Osteocyte (in vitro differentiated cells): ENCODE measurements at regions not wholly inside any gene's neighbourhood (a gene's known extent, or its start where the extent isn't known, plus 50 kb on each side); places are given as distances from the start of the nearest gene placed in this dataset.

Experiments used
- DNase-seq: peaks from one replicate; pipeline ENCODE4 v3.0.0; 2021; ENCODE audit warnings: mixed read lengths; ENCODE audit not compliant: unreplicated experiment; ENCODE audit errors: extremely low spot score
- H3K27ac Mint-ChIP-seq: one replicate; pipeline ENCODE4 v1.8.0; 2021; ENCODE audit warnings: mild to moderate bottlenecking, mixed read lengths; ENCODE audit not compliant: unreplicated experiment
- H3K27me3 Mint-ChIP-seq: one replicate; pipeline ENCODE4 v1.8.0; 2021; ENCODE audit warnings: mixed read lengths; ENCODE audit not compliant: unreplicated experiment
- H3K36me3 Mint-ChIP-seq: one replicate; pipeline ENCODE4 v1.8.0; 2021; ENCODE audit warnings: mixed read lengths; ENCODE audit not compliant: unreplicated experiment
- H3K4me1 Mint-ChIP-seq: one replicate; pipeline ENCODE4 v1.8.0; 2021; ENCODE audit warnings: mixed read lengths; ENCODE audit not compliant: unreplicated experiment
- H3K4me3 Mint-ChIP-seq: one replicate; pipeline ENCODE4 v1.8.0; 2021; ENCODE audit warnings: mild to moderate bottlenecking, moderate library complexity, mixed read lengths; ENCODE audit not compliant: unreplicated experiment
- H3K9me3 Mint-ChIP-seq: one replicate; pipeline ENCODE4 v1.8.0; 2021; ENCODE audit warnings: mixed read lengths; ENCODE audit not compliant: unreplicated experiment
- TF ChIP-seq, protein P1 (sequence below): fragments of 200-600 bp; sonication (generic); IDR thresholded peaks from 2 replicates; pipeline ENCODE4 v1.5.0; 2021; ENCODE audit warnings: antibody characterized with exemption, mild to moderate bottlenecking, moderate library complexity

DNA sequence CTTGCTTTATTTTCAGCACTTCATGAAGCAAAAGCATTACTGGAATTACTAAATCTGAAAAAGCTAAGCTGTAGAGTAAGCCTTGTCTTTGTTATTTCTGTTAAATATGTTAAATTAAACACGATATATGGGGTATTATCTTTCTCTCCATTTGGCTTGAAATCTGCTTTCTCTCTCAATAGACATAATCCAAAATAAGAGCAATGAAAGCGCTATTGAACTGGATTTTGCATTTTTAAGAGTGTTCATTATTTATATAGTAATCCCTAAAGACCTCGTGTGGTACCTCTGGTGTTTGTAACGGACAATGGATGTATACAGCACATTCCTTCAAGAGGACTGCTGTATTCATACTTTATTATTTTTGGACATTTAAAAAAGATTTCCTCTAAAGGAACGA is 91.5 kb upstream of the KCNE2 start:
- Mint-ChIP-seq H3K4me3 (no peak overlapping the region), H3K27me3 (peaks cover 15% of the 10 kb centered on the region), H3K27ac (no peak overlapping the region), H3K9me3 (peaks cover 3% of the 10 kb centered on the region), H3K4me1 (peaks cover 20% of the 10 kb centered on the region), H3K36me3 (peaks cover 2% of the 10 kb centered on the region)
- DNase-seq: no peak
- TF ChIP-seq, protein P1, sequence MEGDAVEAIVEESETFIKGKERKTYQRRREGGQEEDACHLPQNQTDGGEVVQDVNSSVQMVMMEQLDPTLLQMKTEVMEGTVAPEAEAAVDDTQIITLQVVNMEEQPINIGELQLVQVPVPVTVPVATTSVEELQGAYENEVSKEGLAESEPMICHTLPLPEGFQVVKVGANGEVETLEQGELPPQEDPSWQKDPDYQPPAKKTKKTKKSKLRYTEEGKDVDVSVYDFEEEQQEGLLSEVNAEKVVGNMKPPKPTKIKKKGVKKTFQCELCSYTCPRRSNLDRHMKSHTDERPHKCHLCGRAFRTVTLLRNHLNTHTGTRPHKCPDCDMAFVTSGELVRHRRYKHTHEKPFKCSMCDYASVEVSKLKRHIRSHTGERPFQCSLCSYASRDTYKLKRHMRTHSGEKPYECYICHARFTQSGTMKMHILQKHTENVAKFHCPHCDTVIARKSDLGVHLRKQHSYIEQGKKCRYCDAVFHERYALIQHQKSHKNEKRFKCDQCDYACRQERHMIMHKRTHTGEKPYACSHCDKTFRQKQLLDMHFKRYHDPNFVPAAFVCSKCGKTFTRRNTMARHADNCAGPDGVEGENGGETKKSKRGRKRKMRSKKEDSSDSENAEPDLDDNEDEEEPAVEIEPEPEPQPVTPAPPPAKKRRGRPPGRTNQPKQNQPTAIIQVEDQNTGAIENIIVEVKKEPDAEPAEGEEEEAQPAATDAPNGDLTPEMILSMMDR: no peak

DNA sequence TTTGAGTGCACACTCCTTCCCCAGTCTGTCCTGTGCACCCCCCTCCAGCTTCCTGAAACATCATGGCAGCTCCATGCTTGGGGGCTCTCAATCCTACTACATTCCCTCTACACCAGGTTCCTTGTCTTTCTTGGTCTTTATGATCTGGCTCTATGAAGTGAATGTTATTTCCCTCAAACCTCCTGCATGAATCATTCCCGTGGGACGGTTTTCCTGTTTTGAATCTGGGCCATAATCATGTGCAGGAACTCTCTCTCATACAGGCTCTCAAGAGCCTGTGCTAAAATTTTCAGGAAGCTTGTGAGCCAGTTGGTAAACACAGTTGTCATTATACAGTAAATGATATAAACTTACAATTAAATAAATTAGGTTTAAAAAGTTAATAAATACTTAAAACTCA is 89.8 kb upstream of the KCNE2 start:
- no peak for DNase-seq
- peaks cover 24% of the 10 kb centered on the region for H3K4me1 Mint-ChIP-seq
- peaks cover 3% of the 10 kb centered on the region for H3K9me3 Mint-ChIP-seq
- H3K36me3 Mint-ChIP-seq: no peaks in the 10 kb centered on the region
- H3K27me3 Mint-ChIP-seq: peaks cover 13% of the 10 kb centered on the region
- peak overlapping the region; percentile 7 for H3K27ac Mint-ChIP-seq
- no peak overlapping the region for H3K4me3 Mint-ChIP-seq
- TF ChIP-seq, protein P1: no peak

DNA sequence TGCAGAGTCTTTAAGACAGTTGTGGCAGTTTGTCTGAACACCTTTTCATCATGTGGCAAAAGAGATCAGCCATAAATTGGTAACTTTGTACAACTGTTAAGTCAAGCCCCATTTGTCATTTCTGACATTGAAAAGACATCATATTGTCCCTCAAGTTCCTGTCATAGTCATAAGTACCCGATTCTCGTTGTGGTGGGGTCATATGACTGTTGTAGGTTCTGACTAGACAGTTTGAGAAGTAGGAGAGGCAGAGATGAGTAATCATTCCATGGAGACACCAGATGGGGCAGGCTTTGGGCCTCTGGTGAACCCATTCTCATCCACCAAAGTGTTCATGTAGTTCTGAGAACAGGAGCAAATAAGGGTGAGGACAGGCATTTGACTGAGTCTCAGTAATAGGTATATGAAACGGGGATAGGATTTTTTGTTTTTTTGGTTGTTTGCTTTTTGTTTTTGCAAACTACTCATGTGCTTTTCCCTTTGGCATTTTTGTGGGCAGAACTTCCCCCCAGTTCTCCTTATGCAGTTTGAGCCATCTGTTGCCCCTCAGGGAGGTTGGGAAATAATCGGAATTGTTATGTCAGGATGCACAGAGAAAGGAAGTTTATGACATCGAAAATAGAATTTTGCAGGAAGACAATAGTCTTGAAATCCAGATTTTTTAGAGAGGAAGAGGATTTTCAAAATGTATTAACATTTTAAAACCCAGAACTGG is 86.9 kb upstream of the KCNE2 start:
- TF ChIP-seq, protein P1: no peak
- peaks cover 34% of the 10 kb centered on the region for H3K4me1 Mint-ChIP-seq
- H3K27me3 Mint-ChIP-seq: peaks cover 6% of the 10 kb centered on the region
- H3K27ac Mint-ChIP-seq: no peak overlapping the region
- no peaks in the 10 kb centered on the region for H3K36me3 Mint-ChIP-seq
- DNase-seq: no peak
- H3K9me3 Mint-ChIP-seq: peaks cover 3% of the 10 kb centered on the region
- no peak overlapping the region for H3K4me3 Mint-ChIP-seq

DNA sequence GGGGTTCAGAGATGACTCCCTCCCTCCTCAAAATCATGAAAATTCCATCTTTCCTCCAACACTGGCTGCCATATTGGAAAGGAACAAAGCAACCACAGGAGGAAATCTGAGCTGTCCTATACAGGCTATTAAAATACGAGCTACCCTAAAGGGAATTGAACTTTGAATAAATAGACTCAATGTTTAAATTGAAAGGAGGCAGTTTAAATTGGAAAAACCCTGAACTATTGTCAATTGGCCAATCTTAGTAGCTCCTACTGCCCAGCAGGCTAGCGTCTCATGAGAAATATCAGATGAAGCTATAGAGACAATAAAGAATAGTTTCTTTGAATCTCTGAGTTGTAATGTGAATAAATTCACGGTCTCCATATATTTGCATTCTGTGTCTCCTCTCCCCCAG is 85.4 kb upstream of the KCNE2 start:
- Mint-ChIP-seq H3K27ac (no peak overlapping the region), H3K9me3 (peaks cover 3% of the 10 kb centered on the region), H3K27me3 (peaks cover 2% of the 10 kb centered on the region), H3K4me1 (peaks cover 34% of the 10 kb centered on the region), H3K4me3 (no peak overlapping the region), H3K36me3 (no peaks in the 10 kb centered on the region)
- DNase-seq: no peak
- TF ChIP-seq, protein P1: no peak

DNA sequence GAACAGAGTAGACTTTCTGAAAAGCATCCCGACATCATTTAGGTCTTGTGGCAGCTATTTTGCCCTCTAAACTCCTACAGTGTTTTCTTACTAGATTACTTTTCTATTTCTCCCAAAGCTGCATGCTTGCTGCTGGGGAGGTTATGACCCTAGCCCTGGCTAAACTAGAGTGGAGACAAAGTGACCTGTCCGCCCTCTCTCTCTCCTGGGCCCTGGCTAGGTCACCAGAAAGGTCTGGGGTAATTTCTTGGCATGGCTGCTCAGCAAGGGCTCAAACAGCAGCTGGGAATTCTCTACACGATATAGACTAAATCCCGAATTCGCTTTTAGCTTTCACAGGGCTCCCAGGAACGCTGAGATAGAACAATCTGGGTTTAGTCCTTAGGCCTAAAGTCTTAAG is 84.5 kb upstream of the KCNE2 start:
- no peak overlapping the region for H3K27ac Mint-ChIP-seq

More for the DNA sequence above, 84.5 kb upstream of the KCNE2 start:
- H3K36me3 Mint-ChIP-seq: no peaks in the 10 kb centered on the region
- H3K9me3 Mint-ChIP-seq: no peaks in the 10 kb centered on the region
- H3K4me1 Mint-ChIP-seq: peaks cover 37% of the 10 kb centered on the region
- no peak for DNase-seq
- no peak overlapping the region for H3K4me3 Mint-ChIP-seq
- no peaks in the 10 kb centered on the region for H3K27me3 Mint-ChIP-seq
- TF ChIP-seq, protein P1: no peak
